ENCODE measurements at regions not wholly inside any gene's neighbourhood (a gene's known extent, or its start where the extent isn't known, plus 50 kb on each side); places are given as distances from the start of the nearest gene placed in this dataset.

GRCh38 chr2:238989484-238989883 lies 141.6 kb downstream of the TWIST2 start:
- TF ChIP-seq CTCF (conservative IDR thresholded peaks at IDR 0.05 in 1 of 2, IDR thresholded peaks at IDR 0.05 in 1 of 2; ENCODE audit: low read depth in 1 of 2, low read length in 2 of 2) (no peak), EZH2 (IDR thresholded peaks at IDR 0.05; ENCODE audit: low read length, missing control alignments) (no peak)

Measured in fibroblast of lung (primary cell).